ENCODE measurements at regions not wholly inside any gene's neighbourhood (a gene's known extent, or its start where the extent isn't known, plus 50 kb on each side); places are given as distances from the start of the nearest gene placed in this dataset.

GRCh38 chr1:185536165-185536920 lies 197.8 kb upstream of the HMCN1 start:
- Mint-ChIP-seq H3K4me1 (no peaks in the 10 kb centered on the region), H3K9me3 (no peaks in the 10 kb centered on the region), H3K36me3 (ENCODE audit: low read depth) (no peaks in the 10 kb centered on the region), H3K4me3 (no peak overlapping the region), H3K27ac (no peak overlapping the region), H3K27me3 (ENCODE audit: low read depth, poor library complexity) (peaks cover 5% of the 10 kb centered on the region)
- no peak for DNase-seq
- TF ChIP-seq CTCF (IDR thresholded peaks at IDR 0.05) = no peak

GRCh38 chr1:185535621-185536020 lies 198.6 kb upstream of the HMCN1 start:
- no peak for DNase-seq
- Mint-ChIP-seq H3K4me1 (no peaks in the 10 kb centered on the region), H3K27me3 (ENCODE audit: low read depth, poor library complexity) (no peaks in the 10 kb centered on the region), H3K36me3 (ENCODE audit: low read depth) (no peaks in the 10 kb centered on the region), H3K27ac (no peak overlapping the region), H3K4me3 (no peak overlapping the region), H3K9me3 (no peaks in the 10 kb centered on the region)
- no peak for TF ChIP-seq CTCF (IDR thresholded peaks at IDR 0.05)

GRCh38 chr1:185534801-185535200 lies 199.4 kb upstream of the HMCN1 start:
- TF ChIP-seq CTCF (IDR thresholded peaks at IDR 0.05) = no peak
- H3K4me3 Mint-ChIP-seq = no peak overlapping the region
- H3K36me3 Mint-ChIP-seq (ENCODE audit: low read depth) = no peaks in the 10 kb centered on the region
- DNase-seq = no peak
- no peak overlapping the region for H3K27ac Mint-ChIP-seq
- no peaks in the 10 kb centered on the region for H3K27me3 Mint-ChIP-seq (ENCODE audit: low read depth, poor library complexity)
- H3K4me1 Mint-ChIP-seq = no peaks in the 10 kb centered on the region
- H3K9me3 Mint-ChIP-seq = no peaks in the 10 kb centered on the region

- no peak for TF ChIP-seq CTCF (IDR thresholded peaks at IDR 0.05)
- Mint-ChIP-seq H3K4me1 (no peaks in the 10 kb centered on the region), H3K4me3 (no peak overlapping the region), H3K27me3 (ENCODE audit: low read depth, poor library complexity) (no peaks in the 10 kb centered on the region), H3K27ac (no peak overlapping the region), H3K9me3 (no peaks in the 10 kb centered on the region), H3K36me3 (ENCODE audit: low read depth) (no peaks in the 10 kb centered on the region)
- DNase-seq = no peak
Measured at GRCh38 chr1:185533596-185533995, 200.6 kb upstream of the HMCN1 start.

GRCh38 chr1:185532856-185533255 lies 201.3 kb upstream of the HMCN1 start:
- no peaks in the 10 kb centered on the region for H3K36me3 Mint-ChIP-seq (ENCODE audit: low read depth)
- no peaks in the 10 kb centered on the region for H3K4me1 Mint-ChIP-seq
- H3K27ac Mint-ChIP-seq = no peak overlapping the region
- no peak overlapping the region for H3K4me3 Mint-ChIP-seq
- DNase-seq = no peak
- no peaks in the 10 kb centered on the region for H3K9me3 Mint-ChIP-seq
- no peaks in the 10 kb centered on the region for H3K27me3 Mint-ChIP-seq (ENCODE audit: low read depth, poor library complexity)
- TF ChIP-seq CTCF (IDR thresholded peaks at IDR 0.05) = no peak

- Mint-ChIP-seq H3K4me1 (no peaks in the 10 kb centered on the region), H3K27ac (no peak overlapping the region), H3K36me3 (ENCODE audit: low read depth) (no peaks in the 10 kb centered on the region), H3K27me3 (ENCODE audit: low read depth, poor library complexity) (no peaks in the 10 kb centered on the region), H3K9me3 (no peaks in the 10 kb centered on the region), H3K4me3 (no peak overlapping the region)
- no peak for TF ChIP-seq CTCF (IDR thresholded peaks at IDR 0.05)
- no peak for DNase-seq
Measured at GRCh38 chr1:185531838-185532237, 202.4 kb upstream of the HMCN1 start.
